GM21526 (cell line): ENCODE measurements at regions not wholly inside any gene's neighbourhood (a gene's known extent, or its start where the extent isn't known, plus 50 kb on each side); places are given as distances from the start of the nearest gene placed in this dataset.

Experiments
- ATAC-seq: cut with Tn5 transposase; IDR thresholded peaks from one replicate; pipeline ENCODE4 v1.9.1; 2021; ENCODE audit warnings: moderate library complexity; ENCODE audit not compliant: unreplicated experiment, low FRiP score

DNA sequence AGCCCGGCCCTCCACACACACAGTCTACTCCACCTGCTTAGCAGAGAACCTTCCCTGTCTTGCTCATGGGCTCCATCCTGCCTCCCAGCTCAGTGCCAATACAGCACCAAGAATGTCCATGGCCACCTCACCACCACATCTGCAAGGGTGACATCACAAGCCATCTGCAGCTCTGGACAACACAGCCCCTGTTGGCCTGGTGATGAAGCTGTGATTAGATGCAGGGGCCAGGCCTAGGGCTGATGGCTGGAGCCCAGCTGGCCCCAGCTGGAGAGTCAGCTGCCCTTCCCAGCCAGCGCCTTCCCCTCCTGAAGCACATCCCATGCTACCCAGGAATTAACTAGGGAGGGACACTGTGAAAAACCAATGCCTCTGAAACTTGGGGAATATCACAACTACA lies 91.1 kb downstream of the TTC32 start:
- no peak for ATAC-seq

DNA sequence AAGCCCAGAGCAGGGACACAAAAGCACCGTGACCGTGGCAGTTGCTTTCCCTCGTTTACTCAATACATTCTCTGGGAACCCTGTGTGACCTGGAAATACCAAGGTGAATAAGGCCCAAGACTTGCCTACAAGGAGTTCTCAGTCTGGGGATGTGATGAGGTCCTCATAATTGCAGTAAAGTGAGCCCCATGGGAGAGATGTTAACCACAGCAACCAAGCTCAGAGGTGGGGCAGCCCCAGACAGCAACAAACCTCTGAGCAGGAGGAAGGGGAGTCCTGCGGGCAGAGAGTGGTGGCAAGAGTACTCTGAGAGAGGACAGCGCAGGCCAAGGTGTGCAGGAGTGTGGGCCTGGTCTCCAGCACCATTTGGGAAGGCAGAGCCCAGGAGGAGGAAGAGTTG lies 91.6 kb downstream of the TTC32 start:
- no peak for ATAC-seq

GRCh38 chr2:19809206-19809605 lies 92.6 kb downstream of the TTC32 start:
- no peak for ATAC-seq

- ATAC-seq, result no peak
Observed at GRCh38 chr2:19807866-19808265, 93.9 kb downstream of the TTC32 start.

DNA sequence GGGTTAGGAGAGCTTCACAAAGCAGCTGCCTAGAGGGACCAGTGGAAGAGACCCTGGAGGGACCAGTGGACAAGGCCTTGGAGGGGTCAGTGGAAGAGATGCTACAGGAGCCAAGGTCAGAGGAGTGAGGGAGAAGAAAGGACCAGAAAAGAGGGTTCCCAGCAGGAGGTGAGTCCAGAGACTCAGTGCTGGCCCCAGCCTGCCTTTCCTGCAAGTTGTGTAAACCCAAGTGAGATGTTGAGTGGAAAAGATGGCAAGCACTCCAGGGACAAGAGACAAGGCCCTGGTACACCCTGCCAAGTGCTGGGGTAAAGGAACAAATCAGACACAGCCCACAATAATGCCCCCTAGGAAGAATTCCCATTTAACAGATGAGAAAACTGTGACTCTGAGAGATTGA lies 94.4 kb downstream of the TTC32 start:
- ATAC-seq, result no peak

DNA sequence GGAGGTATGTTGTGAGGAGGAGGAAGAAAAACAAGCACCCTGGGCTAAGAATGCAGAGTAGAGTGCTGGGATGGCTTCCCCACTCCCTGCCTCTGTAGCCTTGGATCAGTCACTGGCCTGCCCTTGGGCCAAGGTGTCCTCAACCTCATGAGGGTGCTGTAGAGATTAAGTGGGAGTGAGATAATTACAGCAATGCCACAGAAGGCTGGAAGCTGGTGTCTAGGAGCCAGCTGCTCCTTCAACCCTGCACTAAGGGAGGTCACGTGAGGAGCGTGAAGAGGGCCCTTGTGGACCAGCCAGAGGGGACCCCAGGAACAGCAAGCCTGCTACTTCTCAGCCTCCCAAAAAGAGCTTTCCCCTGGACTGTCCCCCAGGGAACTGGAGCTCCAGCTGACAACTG lies 95.2 kb downstream of the TTC32 start:
- ATAC-seq, result no peak

GRCh38 chr2:19806131-19806530 lies 95.7 kb downstream of the TTC32 start:
- ATAC-seq, result no peak

DNA sequence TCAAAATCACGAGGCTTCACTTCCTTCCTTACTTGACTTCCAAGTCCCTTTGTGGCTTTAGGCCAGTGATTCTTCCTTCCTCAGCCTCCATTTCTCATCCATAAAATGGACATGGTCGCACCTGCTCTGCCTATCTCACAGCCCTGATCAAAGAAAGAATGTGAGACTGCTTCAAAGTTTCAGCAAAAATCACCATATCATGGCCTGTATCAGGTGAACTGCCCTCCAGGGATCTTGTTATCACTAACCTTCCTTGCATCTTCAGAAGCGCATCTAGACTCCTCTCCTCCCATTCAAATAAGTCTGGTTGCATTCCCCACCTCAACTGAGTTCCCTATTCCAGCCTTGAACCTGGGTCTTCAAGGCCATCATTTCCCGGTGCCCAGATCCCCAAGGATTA lies 96.5 kb downstream of the TTC32 start:
- ATAC-seq, result no peak

DNA sequence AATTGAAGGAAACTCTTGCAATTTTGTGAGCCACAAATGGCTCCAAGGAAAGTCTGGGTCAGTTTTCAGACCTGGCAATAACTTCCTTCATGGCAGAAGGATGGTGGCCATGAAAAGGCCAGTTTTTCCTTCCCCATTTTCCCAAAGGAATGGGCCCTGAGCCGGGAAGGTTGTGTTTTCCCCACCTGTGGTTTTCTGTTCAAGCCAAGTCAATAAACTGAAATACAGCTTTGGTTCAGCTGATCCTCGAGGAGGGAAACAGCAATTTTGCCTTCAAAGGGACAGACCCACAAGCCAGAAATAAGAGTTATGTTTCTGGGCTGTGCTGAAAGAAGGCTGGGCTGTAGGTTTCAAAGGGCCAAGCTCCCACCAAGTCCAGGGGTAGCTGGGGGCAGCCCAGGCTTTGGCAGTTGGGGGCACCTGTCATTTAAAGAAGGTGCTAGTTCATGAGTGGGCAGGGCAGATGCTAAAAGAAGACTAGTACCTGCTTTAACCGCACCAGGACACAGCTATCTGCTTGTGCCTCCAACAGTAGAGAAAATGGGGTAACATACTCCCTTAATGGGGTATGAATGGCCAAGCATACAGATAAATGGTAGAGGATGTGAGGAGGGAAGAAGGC lies 97.0 kb downstream of the TTC32 start:
- ATAC-seq, result no peak

DNA sequence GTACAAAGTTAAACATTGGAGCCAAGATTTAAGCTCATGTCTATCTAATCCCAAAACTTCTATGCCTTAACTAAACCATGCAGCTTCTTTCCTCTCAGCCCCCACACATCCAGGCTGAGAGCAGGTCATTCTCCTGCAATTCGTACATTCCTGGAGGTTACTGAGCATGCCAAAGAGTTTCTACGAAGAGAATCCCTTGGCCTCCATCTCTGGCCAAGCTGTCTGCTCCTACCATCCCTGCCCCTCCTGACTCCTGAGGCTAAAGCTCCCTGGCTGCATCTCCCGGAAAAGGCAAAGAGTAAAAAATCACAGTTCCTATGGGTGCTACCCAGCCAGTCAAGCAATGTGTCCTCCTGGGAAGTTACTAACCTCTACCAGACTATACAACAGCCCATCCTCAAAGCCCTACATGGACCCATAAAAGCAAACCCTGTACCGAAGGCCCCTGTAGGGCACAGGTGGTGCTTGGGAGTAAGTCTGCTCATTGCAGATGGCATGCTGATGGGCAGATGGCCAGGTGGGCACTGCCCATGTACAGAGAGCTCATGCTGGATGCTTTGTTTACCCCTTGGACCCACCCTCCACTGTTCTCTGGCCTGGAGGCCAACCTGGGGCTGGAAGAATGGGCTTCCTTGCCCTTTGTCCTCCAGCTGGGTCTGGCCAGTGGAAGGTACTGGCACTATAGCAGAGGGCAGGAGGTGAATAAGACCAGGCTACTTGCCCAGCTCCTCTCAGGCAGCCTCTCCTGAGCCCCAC lies 99.5 kb downstream of the TTC32 start:
- ATAC-seq, result no peak

DNA sequence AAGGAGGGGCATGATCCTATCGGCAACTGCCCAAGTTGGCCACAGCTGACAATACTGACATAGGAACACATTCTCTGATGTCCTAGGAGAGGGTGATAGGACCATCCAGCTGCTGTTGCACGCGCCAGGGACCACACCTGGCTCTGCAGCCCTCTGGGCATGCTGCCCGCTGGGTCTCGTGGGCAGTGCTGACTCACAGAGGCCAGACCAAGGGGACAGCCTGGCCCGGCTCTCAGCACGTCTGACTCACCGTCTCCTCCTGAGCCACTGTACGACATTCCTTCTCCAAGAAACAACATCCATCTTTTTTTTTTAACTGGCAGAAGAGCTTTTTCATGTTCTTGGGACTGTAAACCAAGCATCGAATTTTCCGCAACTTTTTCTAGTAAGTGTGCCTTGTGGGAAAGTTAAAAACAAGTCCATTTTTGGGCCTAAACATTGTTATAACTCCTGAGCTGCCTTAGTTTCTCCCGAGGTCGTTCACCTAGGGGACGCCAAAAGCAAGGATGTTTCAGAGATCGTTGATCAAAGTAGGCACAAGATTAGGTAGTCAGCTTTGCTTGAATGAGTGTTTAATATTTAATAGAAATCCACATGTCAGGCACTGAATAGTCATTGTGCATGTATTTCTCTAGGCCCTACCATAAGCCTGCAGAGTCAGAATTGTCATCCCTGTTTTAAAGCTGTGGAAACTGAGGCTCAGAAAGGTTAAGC lies 100.3 kb downstream of the TTC32 start:
- no peak for ATAC-seq

GRCh38 chr2:19800796-19801195 lies 101.0 kb downstream of the TTC32 start:
- no peak for ATAC-seq

DNA sequence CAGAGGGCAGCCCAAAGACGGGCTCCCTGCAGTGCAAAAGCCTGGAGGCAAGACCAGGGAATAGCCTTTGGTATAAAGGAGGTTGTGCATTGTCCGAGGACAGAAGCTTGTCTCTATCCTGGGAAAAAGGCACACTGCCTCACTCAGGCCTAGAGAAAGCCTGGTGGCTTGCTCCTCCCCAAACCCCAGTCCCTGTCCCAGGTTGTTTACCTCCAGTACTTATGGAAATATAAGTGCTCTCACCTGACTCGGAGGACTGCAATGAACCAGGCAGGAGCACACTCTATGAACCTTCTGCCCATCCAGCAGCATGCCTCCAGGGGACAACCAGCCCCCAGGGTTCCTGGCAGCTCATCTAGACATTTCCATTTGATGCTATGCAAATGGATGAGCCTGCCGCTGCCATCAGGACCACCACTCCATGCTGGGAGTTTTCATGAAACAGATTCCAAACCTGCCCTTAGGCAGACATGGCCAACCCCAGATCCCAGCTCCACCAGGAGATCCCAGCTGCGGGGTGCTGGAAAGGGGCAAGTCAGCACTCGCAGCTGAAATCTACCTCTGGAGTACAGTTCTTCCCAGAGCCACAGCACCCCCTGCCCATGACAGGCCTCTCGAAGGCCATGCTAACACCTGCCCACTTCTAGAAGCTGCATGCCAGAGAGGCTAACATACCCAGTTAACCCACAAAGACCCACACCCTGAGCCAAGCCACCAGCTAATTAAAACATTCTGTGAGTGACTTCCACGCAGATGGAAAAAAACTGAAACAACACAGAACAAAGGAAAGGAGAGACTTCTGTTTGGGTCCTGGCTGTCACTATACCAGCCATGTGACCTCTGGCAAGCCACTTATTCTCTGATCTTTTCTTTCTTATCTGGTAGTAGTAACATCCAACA lies 101.7 kb downstream of the TTC32 start:
- no peak for ATAC-seq

DNA sequence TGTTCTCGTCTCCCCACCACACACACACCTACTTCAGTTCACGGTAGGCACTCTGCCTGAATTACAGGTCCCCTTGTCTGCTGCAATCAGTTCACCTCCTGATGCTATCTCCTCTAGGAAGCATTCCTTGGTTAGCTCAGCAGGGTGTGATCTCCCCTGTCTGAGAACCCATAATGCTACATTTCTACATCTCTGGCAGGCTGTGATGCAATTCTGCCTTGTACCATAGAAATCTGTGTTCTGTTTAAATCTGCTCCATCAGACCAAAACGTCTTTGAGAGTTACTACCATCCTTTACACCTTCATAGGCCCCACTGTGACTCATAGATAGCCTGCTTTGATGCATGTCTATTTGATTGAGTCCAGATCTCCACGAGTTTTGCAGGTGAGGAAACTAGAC lies 103.9 kb downstream of the TTC32 start:
- no peak for ATAC-seq

DNA sequence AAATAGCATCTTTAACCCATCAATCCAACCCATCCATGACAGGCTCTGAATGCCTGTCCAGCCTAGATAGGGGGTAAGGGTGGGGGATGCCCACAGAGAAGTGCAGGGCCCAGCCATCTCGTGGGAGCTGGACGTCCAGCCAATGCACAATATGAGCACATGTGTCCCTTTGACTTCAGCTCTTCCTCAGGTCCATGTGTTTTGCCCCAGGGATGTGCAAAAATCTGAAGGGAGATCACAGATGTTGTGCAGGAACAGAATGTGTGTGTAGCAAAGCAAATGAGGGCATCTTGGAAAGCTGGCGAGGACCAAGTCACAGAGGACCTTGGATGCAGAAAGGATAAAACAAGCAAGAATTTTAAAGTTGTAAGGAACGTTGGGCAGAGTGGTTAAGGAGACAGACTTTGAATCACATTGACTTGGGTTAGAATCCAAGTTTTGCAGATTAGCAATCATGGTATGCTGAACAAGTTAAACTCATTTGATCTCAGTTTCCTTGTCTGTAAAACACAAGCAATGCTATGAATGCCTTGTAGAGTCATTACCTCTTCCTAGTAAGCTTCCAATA lies 104.5 kb downstream of the TTC32 start:
- ATAC-seq, result no peak

GRCh38 chr2:19796035-19796695 lies 105.6 kb downstream of the TTC32 start:
- ATAC-seq, result no peak

DNA sequence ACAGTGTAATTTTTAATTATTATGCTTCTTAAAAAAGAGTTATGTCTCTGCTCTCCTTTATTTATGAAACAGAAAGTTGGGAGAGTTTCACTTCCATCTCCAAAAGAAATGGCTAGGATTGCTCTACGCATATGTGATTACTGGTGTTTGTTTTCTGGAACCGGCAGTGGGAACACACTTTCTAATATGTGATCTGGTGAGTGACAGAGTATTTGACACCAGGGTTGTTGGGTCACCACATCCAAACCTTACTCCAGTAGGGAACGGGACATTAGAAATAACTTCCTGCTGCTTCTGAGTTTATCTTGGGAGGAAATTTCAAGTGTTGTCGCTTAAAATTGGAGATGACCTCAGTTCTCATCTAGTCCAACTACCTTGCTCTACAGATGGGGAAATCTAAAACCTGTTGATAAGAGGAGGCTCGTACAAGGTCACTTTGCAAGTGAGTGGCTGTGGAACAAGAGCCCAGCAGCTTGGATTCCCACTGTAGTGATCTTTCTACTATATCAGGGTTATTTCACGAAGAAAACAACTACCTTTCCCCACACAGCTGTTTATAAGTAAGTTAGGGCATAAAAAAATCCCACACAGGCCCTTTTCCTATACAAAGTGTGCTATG lies 108.5 kb downstream of the TTC32 start:
- ATAC-seq, result no peak

DNA sequence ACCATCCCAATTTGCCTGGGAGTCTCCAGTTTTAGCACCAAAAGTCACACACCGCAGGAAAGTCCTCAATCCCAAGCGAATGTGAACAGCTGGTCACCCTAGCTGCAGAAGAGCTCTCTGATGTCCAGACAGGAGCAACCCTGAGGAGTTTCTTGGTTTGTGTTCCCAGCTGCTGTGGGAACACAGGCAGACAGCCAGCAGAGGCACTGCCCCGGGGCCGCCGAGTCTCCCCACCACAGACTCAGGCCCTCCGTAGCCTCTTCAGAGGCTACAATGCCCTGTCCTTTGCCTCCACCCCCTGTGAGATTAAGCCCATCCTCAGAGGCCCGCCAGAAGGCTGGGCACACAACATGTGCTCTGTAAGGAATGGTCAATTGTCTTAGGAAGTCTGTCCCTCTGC lies 111.5 kb downstream of the TTC32 start:
- no peak for ATAC-seq

DNA sequence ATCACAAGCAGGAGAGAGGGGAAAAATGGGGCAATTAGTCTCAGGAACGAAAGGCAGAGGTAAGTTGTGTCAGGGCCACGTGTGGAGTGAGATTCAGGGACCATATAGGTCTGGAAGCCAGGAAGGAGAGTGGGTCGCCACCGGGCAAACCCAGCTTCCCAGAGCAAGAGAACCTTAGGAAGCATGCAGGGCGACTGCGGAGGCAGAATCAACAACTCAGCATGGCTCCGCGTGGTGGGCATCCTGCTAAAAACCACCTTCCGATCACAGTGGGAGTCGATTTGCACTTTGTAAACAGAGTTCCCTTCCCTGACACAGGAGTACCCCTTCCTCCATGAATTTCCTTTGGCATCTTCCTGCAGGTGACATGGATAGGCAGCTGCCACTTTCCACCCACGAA lies 114.6 kb downstream of the TTC32 start:
- ATAC-seq, result no peak
